ENCODE measurements at regions not wholly inside any gene's neighbourhood (a gene's known extent, or its start where the extent isn't known, plus 50 kb on each side); places are given as distances from the start of the nearest gene placed in this dataset.

DNA sequence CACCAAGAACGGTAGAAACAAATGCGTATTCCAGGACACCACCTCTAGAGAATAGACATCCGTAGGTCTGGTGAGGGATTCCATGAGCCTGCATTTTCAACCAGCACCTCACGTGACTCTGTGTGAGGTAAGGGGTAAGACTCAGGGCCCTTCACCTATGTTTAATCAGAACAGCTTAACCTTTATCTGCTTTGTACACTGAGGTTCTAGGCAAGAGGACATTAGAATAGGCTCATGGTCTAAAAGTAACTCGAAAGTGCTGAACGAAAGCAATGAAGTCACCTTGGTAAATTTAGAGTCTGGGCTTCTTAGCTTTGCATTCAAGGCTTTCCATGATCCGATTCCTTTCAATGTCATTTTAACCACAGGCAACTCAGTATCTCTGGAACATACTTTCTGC lies 270.5 kb upstream of the CADM1 start:
- Mint-ChIP-seq H3K27me3 (ENCODE audit: low read depth) (no peaks in the 10 kb centered on the region), H3K36me3 (ENCODE audit: low read depth) (no peaks in the 10 kb centered on the region)

DNA sequence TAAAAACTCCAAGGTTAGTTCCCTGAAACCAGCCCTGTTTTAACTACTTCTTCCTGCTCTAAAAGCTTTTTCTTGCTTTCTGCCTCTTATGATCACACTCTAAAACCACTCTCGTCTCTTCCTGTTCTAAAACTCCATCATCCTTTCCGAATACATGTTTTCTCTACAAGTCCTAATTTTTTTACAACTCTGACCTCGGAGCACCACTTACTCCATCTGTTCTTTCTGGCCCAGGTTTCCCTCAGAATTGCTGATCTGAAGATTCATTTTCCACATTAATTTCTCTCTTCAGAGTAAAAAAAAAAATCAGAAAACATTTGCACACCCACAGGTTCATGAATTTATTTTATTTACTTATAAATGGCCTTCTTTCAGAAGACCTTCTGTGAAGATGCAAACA lies 265.7 kb upstream of the CADM1 start:
- Mint-ChIP-seq H3K4me3 (no peak overlapping the region), H3K36me3 (ENCODE audit: low read depth) (no peaks in the 10 kb centered on the region), H3K27me3 (ENCODE audit: low read depth) (no peaks in the 10 kb centered on the region), H3K27ac (ENCODE audit: unreplicated experiment) (no peak overlapping the region), H3K4me1 (no peaks in the 10 kb centered on the region), H3K9me3 (no peaks in the 10 kb centered on the region)
- TF ChIP-seq, protein P1, sequence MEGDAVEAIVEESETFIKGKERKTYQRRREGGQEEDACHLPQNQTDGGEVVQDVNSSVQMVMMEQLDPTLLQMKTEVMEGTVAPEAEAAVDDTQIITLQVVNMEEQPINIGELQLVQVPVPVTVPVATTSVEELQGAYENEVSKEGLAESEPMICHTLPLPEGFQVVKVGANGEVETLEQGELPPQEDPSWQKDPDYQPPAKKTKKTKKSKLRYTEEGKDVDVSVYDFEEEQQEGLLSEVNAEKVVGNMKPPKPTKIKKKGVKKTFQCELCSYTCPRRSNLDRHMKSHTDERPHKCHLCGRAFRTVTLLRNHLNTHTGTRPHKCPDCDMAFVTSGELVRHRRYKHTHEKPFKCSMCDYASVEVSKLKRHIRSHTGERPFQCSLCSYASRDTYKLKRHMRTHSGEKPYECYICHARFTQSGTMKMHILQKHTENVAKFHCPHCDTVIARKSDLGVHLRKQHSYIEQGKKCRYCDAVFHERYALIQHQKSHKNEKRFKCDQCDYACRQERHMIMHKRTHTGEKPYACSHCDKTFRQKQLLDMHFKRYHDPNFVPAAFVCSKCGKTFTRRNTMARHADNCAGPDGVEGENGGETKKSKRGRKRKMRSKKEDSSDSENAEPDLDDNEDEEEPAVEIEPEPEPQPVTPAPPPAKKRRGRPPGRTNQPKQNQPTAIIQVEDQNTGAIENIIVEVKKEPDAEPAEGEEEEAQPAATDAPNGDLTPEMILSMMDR (conservative IDR thresholded peaks at IDR 0.05), result no peak
- DNase-seq (ENCODE audit: low read depth, low spot score), result no peak

More for the DNA sequence above, 270.5 kb upstream of the CADM1 start:
- H3K9me3 Mint-ChIP-seq, result no peaks in the 10 kb centered on the region
- TF ChIP-seq, protein P1 (conservative IDR thresholded peaks at IDR 0.05), result no peak
- no peak overlapping the region for H3K27ac Mint-ChIP-seq (ENCODE audit: unreplicated experiment)
- H3K4me3 Mint-ChIP-seq, result no peak overlapping the region
- DNase-seq (ENCODE audit: low read depth, low spot score), result no peak
- H3K4me1 Mint-ChIP-seq, result peaks cover 7% of the 10 kb centered on the region

DNA sequence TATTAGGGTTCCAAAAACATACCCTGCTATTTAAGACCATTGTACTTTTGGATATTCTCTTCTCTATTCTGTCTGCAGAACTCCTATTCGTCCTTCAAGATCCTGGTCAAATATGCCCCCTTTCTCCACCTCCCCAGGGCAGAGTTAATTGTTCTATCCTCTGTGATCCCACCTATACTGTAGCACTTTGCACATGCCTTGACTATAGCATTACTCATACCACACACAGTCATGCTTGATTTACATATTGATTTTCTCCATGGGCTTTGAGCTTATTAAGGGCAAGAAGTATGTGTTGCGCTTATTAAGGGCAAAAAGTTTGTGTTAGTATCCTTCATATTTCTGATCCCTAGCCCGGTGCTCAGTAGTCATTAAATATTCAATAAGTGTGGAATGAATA lies 263.7 kb upstream of the CADM1 start:
- DNase-seq (ENCODE audit: low read depth, low spot score), result no peak
- Mint-ChIP-seq H3K9me3 (no peaks in the 10 kb centered on the region), H3K27me3 (ENCODE audit: low read depth) (no peaks in the 10 kb centered on the region), H3K4me3 (no peak overlapping the region), H3K27ac (ENCODE audit: unreplicated experiment) (no peak overlapping the region), H3K4me1 (no peaks in the 10 kb centered on the region), H3K36me3 (ENCODE audit: low read depth) (no peaks in the 10 kb centered on the region)
- TF ChIP-seq, protein P1 (conservative IDR thresholded peaks at IDR 0.05), result no peak

DNA sequence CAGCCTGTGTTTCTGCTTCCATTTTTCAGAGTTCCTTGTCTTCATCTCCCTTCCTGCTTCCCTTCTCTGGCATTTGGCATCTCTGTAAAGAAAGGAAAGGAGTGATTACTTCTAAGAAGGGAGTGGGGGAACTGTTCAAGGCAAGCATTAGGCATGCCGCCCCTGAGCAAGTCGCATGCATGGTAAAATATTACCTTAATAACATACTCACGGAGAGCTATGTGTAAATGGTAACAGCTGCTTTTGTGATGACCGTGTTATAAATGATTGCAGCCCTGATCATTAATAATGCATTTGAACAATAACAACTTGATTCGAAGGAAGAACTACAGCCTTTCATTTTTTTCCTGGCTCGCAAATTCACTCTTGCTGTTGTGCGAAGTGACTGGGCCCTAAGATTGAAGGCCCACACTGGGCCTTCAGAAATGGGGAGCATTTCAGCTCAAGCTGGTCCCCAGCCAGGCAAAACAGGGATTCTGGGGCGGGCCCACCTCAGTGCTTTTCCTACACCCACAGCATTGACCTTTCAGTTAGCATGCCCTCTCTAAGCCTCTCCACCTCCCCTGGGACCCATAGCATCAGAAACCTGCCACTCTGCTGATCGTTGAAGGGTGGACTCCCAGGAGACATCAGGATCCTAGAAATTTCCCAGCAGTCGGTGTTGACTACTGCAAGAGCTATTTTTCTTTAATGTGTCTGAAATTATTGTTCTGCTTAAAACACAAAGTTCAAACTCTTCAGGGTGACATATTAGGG lies 263.0 kb upstream of the CADM1 start:
- Mint-ChIP-seq H3K9me3 (no peaks in the 10 kb centered on the region), H3K27me3 (ENCODE audit: low read depth) (no peaks in the 10 kb centered on the region), H3K27ac (ENCODE audit: unreplicated experiment) (no peak overlapping the region), H3K36me3 (ENCODE audit: low read depth) (no peaks in the 10 kb centered on the region), H3K4me1 (no peaks in the 10 kb centered on the region), H3K4me3 (no peak overlapping the region)
- TF ChIP-seq, protein P1 (conservative IDR thresholded peaks at IDR 0.05), result no peak
- no peak for DNase-seq (ENCODE audit: low read depth, low spot score)

DNA sequence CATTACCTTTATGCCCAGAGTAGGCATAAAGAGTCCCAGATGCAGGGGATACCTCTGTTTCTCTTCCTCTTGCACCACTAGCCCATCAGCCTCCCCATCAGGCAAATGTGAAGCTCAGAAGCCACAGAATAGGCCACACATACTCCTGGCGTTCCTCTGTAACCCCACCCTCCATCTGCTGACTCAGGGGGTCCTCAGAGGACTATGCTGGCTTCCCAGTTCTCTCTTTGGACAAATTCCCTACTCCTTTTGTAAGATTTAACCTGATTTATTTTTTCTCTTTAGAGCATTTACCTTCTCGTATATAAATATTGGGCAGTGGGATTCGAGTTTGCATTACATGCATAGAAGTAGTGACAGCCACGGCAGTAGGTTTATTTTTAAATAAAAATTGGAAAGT lies 262.3 kb upstream of the CADM1 start:
- DNase-seq (ENCODE audit: low read depth, low spot score), result no peak
- H3K4me3 Mint-ChIP-seq, result no peak overlapping the region
- TF ChIP-seq, protein P1 (conservative IDR thresholded peaks at IDR 0.05), result no peak
- H3K36me3 Mint-ChIP-seq (ENCODE audit: low read depth), result no peaks in the 10 kb centered on the region
- no peaks in the 10 kb centered on the region for H3K9me3 Mint-ChIP-seq
- H3K4me1 Mint-ChIP-seq, result no peaks in the 10 kb centered on the region
- H3K27me3 Mint-ChIP-seq (ENCODE audit: low read depth), result no peaks in the 10 kb centered on the region
- H3K27ac Mint-ChIP-seq (ENCODE audit: unreplicated experiment), result no peak overlapping the region
